Fibroblast of lung (primary cell): ENCODE measurements at regions not wholly inside any gene's neighbourhood (a gene's known extent, or its start where the extent isn't known, plus 50 kb on each side); places are given as distances from the start of the nearest gene placed in this dataset.

Source experiments
- DNase-seq, 2 donors: peaks; one replicate each; pipeline versions ENCODE4 v3.0.0 to v3.0.0-alpha.2; 2010; ENCODE audit warnings: low read depth in 2 of 2
- H2AFZ ChIP-seq: 2 replicates; pipeline ENCODE4 v1.5.1; 2012; ENCODE audit warnings: low read length, control low read depth, inconsistent platforms
- H3K27ac ChIP-seq: 2 replicates; pipeline ENCODE4 v1.5.1; 2011; ENCODE audit warnings: low read length, control low read depth; ENCODE audit not compliant: insufficient read depth
- H3K27me3 ChIP-seq: 2 replicates; pipeline ENCODE4 v1.5.1; 2011; ENCODE audit warnings: mild to moderate bottlenecking, low read length; ENCODE audit not compliant: control insufficient read depth, insufficient read depth
- H3K36me3 ChIP-seq: 2 replicates; pipeline ENCODE4 v1.5.1; 2011; ENCODE audit warnings: low read length; ENCODE audit not compliant: control insufficient read depth, insufficient read depth
- H3K4me1 ChIP-seq: 2 replicates; pipeline ENCODE4 v1.5.1; 2011; ENCODE audit warnings: low read length; ENCODE audit not compliant: control insufficient read depth, insufficient read depth; ENCODE audit errors: extremely low read depth
- H3K4me2 ChIP-seq: 2 replicates; pipeline ENCODE4 v1.5.1; 2011; ENCODE audit warnings: low read length, control low read depth; ENCODE audit not compliant: insufficient read depth; ENCODE audit errors: extremely low read depth
- H3K4me3 ChIP-seq, 4 experiments: fragments of 200-600 bp in 1 of 4; sonication (generic) in 1 of 4; replicated peaks in 1 of 4; 2 replicates each; pipeline ENCODE4 v1.5.1; 2011 to 2016; ENCODE audit warnings: low read length in 4 of 4, low read depth in 3 of 4, mild to moderate bottlenecking in 3 of 4, control low read depth in 2 of 4, inconsistent platforms in 1 of 4, mixed read lengths in 1 of 4; ENCODE audit not compliant: insufficient read depth in 1 of 4; ENCODE audit errors: control extremely low read depth in 1 of 4
- H3K79me2 ChIP-seq: 2 replicates; pipeline ENCODE4 v1.5.1; 2012; ENCODE audit warnings: mild to moderate bottlenecking, low read length, inconsistent platforms; ENCODE audit not compliant: control insufficient read depth, insufficient read depth
- H3K9ac ChIP-seq: 2 replicates; pipeline ENCODE4 v1.5.1; 2011; ENCODE audit warnings: mild to moderate bottlenecking, low read length, control low read depth; ENCODE audit not compliant: insufficient read depth
- H3K9me3 ChIP-seq: 2 replicates; pipeline ENCODE4 v1.5.1; 2012; ENCODE audit warnings: low read depth, low read length; ENCODE audit not compliant: control insufficient read depth, insufficient read depth
- H4K20me1 ChIP-seq: 2 replicates; pipeline ENCODE4 v1.5.1; 2011; ENCODE audit warnings: low read length; ENCODE audit not compliant: control insufficient read depth, insufficient read depth; ENCODE audit errors: extremely low read depth
- EZH2 ChIP-seq: IDR thresholded peaks from 2 replicates; pipeline ENCODE4 v1.5.1; 2012; ENCODE audit warnings: low read length, control low read depth, mild to moderate bottlenecking; ENCODE audit errors: missing control alignments
- TF ChIP-seq, protein P1 (sequence below), 2 donors: IDR thresholded peaks in 1 of 2; conservative IDR thresholded peaks in 1 of 2; 1 replicate in 1 of 2; 2 replicates in 1 of 2; pipeline ENCODE4 v1.5.1; 2011 to 2012; ENCODE audit warnings: low read length in 2 of 2, control low read depth in 1 of 2, inconsistent platforms in 1 of 2, low read depth in 1 of 2, mild to moderate bottlenecking in 1 of 2

DNA sequence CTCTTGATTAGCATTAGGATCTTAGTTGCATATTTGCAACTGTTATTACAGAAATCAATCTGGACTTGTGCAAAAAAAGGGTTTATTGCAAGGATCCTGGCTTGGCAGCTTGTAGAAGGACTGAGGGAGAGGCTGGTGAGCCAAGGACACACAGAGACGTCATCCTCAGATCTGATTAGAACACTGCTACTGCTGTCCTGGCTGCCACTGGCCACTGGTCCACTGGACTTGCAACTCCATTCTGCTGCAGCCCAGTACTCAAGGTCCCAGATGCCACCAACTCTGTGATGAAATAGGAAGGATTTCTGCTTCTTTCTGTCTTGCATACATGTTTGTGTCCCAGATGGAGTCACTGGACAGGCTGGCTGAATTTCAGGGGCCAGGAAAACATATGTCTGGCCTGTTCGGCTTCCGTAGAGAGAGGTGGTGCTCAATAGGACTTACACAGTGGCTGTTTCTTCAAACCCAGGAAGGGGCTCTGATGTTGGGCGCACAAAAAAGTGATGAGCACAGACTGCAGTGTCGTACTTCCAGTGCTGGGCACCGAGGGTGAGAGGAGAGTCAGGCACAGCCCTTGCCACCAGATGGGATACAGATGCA, 68.9 kb upstream of the SH3PXD2B start:
- no peak overlapping the region for H3K9ac ChIP-seq
- no peaks in the 10 kb centered on the region for H3K9me3 ChIP-seq
- no peaks in the 10 kb centered on the region for H4K20me1 ChIP-seq
- TF ChIP-seq EZH2, result no peak
- TF ChIP-seq, protein P1, sequence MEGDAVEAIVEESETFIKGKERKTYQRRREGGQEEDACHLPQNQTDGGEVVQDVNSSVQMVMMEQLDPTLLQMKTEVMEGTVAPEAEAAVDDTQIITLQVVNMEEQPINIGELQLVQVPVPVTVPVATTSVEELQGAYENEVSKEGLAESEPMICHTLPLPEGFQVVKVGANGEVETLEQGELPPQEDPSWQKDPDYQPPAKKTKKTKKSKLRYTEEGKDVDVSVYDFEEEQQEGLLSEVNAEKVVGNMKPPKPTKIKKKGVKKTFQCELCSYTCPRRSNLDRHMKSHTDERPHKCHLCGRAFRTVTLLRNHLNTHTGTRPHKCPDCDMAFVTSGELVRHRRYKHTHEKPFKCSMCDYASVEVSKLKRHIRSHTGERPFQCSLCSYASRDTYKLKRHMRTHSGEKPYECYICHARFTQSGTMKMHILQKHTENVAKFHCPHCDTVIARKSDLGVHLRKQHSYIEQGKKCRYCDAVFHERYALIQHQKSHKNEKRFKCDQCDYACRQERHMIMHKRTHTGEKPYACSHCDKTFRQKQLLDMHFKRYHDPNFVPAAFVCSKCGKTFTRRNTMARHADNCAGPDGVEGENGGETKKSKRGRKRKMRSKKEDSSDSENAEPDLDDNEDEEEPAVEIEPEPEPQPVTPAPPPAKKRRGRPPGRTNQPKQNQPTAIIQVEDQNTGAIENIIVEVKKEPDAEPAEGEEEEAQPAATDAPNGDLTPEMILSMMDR (conservative IDR thresholded peaks at IDR 0.05 in 1 of 2, IDR thresholded peaks at IDR 0.05 in 1 of 2; ENCODE audit: low read depth in 1 of 2, low read length in 2 of 2), result no peak
- peaks cover 2% of the 10 kb centered on the region for H3K27me3 ChIP-seq
- no peak overlapping the region for H3K4me2 ChIP-seq
- no peaks in the 10 kb centered on the region for H3K4me1 ChIP-seq
- H3K4me3 ChIP-seq, result no peak overlapping the region
- H2AFZ ChIP-seq, result no peak overlapping the region
- no peaks in the 10 kb centered on the region for H3K36me3 ChIP-seq
- no peaks in the 10 kb centered on the region for H3K79me2 ChIP-seq
- DNase-seq, result no peak
- no peak overlapping the region for H3K27ac ChIP-seq

DNA sequence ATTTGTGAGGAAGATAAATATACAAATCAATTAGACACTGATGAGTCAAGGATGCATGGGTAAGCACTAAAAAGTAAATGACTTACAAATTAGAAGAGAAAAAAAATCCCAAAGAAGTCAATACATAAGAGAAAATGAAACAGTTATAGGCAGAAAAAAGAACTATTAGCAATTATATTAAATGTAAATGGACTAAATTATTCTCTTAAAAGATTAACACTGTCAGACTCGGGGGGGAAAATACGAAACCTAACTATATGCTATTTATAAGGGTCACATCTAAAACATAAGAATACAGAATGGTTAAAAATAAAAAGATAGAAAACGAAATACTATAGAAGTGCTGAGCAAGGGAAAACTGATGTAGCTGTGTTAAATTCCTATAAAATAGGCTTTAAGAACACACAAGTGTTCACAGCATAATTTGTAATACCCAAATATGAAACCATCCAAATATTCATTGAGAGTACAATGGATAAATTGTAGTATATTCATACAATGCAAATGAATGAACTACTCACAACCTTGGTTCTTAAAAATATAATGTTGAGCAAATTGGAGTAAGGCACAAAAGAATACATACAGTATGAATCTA, 67.1 kb upstream of the SH3PXD2B start:
- Histone ChIP-seq H3K27me3 (peaks cover 2% of the 10 kb centered on the region), H3K79me2 (no peaks in the 10 kb centered on the region), H3K4me2 (no peak overlapping the region), H3K9me3 (no peaks in the 10 kb centered on the region), H3K36me3 (no peaks in the 10 kb centered on the region), H4K20me1 (no peaks in the 10 kb centered on the region), H3K4me3 (no peak overlapping the region), H3K27ac (no peak overlapping the region), H3K4me1 (no peaks in the 10 kb centered on the region), H3K9ac (no peak overlapping the region), H2AFZ (no peak overlapping the region)
- DNase-seq, result no peak
- TF ChIP-seq, protein P1 (conservative IDR thresholded peaks at IDR 0.05 in 1 of 2, IDR thresholded peaks at IDR 0.05 in 1 of 2; ENCODE audit: low read depth in 1 of 2, low read length in 2 of 2), result no peak
- no peak for TF ChIP-seq EZH2

DNA sequence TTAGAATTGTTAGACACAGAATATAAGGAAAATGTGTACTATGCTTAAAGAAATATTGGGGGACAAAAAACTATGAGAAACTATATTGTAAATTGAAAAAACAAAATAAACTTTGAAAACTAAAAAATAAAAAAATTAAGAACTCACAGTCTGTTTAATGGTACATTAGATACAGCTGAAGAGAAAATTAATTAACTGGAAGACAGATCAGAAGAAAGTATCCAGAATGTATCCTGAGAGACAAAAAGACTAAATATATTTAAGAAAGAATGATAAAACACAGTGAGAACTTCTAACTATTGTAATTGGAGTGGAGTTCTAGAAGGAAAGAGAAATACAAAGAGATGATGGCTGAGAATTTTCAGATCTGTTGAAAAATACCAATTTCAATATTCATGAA, 57.6 kb upstream of the SH3PXD2B start:
- Histone ChIP-seq H3K4me1 (no peaks in the 10 kb centered on the region), H3K27ac (no peak overlapping the region), H3K4me2 (no peak overlapping the region), H3K9ac (no peak overlapping the region), H3K36me3 (no peaks in the 10 kb centered on the region), H3K9me3 (no peaks in the 10 kb centered on the region), H4K20me1 (no peaks in the 10 kb centered on the region), H2AFZ (no peak overlapping the region), H3K4me3 (no peak overlapping the region), H3K27me3 (no peaks in the 10 kb centered on the region), H3K79me2 (no peaks in the 10 kb centered on the region)
- DNase-seq, result no peak
- TF ChIP-seq, protein P1 (conservative IDR thresholded peaks at IDR 0.05 in 1 of 2, IDR thresholded peaks at IDR 0.05 in 1 of 2; ENCODE audit: low read depth in 1 of 2, low read length in 2 of 2), result no peak
- no peak for TF ChIP-seq EZH2
